Ammon's horn (tissue), 1 donor: ENCODE measurements at regions not wholly inside any gene's neighbourhood (a gene's known extent, or its start where the extent isn't known, plus 50 kb on each side); places are given as distances from the start of the nearest gene placed in this dataset.

Experiments used
- DNase-seq: peaks from one replicate; pipeline ENCODE4 v3.0.0-alpha.2; 2016; ENCODE audit warnings: low spot score

GRCh38 chr9:115209601-115210306 is 91.8 kb upstream of the TNC start:
- no peak for DNase-seq

DNA sequence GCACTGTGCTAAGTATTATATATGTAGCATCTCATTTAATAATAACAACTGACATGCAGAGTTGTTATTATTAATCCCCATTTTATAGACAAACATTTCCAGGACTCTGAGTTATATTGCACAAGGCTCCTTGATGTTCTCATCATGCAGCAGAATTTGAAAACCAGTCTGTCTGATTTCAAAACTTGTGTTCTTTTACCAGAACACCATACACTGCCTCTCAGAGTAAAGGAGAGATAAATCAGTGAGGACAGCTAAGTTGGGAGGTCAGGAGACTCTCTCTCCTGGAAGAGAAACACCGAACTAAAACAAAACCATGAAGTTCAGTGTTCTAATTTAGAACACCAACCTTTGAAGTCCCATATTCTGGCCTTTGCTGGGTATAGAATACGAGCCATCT is 92.7 kb upstream of the TNC start:
- no peak for DNase-seq

DNA sequence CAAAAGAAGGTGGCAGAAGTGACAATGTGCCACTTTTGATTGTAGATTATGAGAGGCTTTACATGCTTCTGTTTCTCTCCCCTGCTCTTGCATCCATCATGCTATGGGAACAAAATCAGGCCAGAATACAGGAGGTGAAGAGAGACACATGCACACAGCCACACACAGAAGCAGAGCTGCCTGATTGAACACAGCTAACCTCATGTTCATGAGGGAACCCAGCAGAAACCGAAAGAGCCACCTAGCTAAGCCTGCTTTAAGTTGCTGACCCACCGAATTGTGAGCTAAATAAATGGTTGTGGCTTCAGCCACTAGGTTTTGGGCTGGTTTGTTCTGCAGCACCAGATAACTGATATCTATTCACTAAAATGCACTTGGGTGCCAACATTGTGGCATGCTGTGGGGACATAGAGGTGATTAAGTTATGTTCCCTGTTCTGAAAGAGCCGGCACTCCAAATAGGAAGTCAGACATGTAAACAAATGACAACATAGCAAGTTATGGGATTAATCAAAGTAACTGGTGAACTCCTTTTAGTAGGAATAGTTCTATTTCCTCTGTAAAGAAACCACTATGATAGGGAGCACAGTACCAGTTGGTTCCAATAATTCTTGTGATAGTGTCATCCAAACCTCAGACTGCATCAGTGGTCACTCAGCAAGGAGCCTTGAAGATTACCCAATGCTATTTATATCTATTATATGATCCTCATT is 93.6 kb upstream of the TNC start:
- no peak for DNase-seq

DNA sequence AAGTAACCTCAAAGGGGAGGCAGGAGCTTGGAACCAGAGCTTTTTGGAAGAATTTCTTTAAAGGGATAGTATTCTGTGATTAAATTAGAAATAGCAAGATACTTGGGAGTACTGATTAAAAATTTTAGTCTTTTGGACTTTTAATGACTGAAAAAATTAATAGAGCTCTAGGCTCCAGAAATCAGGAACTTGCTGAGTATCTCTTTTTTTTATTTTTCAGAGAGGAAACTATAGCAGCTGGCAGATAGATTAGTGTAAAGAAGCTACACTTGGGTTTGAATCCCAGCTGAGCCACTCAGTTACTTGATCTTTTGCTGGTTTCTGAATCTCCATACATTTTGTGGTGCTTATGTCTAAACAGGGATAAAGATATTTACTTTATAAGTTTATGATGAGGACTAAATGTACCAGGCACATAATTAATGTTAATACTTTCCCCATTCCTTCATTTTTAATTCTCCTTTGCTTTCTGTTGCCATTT is 94.2 kb upstream of the TNC start:
- DNase-seq, result no peak

- no peak for DNase-seq
Measured at GRCh38 chr9:115212832-115213231, 94.9 kb upstream of the TNC start.

DNA sequence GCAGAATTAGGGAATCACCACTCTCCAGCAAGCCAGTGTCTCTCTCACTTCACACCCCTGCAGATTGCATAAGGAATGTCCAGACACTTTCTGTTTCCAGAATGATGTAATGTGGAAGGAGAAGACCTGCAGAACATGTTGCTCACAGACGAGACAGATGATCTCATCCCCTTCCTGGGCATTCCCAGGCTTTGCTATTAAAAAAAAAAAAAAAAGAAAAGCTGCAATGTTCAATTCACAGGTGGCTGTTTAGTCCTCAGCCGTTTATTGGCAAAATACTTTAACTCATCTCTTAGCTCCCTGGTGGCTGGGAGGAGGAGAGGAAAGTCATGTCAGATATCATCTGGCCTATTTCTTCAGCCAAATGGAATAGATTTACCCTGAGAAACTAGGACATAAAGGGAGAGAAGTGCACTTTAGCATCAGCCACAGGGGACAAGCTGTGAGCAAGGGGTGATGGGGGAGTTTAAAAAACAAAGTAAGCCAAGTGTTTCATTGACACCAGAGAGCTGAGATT is 95.9 kb upstream of the TNC start:
- no peak for DNase-seq

- DNase-seq, result no peak
Measured at GRCh38 chr9:115216873-115217272, 98.9 kb upstream of the TNC start.

DNA sequence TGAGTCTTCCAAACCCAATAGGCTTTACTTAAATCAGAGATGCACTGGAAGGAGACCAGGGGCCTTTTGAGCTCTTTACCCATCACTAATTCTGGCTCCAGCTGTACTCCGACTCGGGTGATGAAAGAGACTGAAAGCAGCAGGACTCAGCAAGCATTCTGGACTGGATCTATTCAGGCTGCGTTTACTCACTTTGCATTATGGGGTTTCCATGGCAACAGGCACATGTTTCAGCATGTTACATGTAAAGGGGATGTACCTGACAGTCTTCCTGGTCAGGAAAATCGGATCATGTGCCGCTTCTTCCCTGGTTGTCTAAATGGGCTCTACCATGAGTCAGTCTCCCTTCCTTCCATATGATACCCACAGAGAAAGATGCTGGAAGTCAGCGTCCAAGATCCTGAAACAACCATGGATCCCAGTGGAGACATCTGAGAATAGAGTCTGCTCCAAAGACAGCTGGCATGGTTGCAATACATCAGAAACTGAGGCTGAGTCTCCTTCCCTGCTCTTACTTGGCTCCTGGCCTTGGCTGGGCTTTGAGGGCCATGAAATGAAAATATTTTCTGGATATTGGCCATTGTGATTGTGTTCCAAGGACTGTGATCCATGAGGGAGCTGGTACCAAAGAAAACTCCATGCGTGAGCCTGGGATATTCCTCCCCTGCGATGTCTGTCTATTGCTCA is 102.5 kb upstream of the TNC start:
- peak; percentile 8 for DNase-seq

DNA sequence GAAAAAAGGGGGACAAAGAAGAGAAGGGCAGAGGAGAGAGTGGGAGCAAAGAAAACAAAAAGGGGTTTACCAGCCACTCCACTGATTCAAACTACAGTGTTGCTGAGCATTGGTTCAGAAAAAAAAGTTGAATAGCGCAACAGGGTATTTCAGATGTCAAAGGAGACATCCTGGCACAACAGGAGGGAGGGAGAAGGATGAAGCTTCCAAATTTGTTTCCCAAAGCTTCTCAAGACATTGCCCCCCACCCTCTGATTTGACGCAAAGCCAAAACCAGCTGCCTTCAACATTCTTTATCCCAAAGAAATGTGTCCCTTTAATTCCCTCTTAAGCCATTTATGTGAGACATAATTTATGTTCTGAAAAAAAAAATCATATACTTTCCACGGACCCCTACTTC is 105.5 kb upstream of the TNC start:
- DNase-seq, result no peak

GRCh38 chr9:115225459-115226116 is 107.6 kb upstream of the TNC start:
- DNase-seq, result peak; percentile 80

- DNase-seq, result no peak
Measured at GRCh38 chr9:115226152-115226551, 108.2 kb upstream of the TNC start.

GRCh38 chr9:115229496-115229895 is 111.5 kb upstream of the TNC start:
- no peak for DNase-seq

- no peak for DNase-seq
Measured at GRCh38 chr9:115230924-115231515, 113.1 kb upstream of the TNC start.

GRCh38 chr9:115232181-115232774 is 114.3 kb upstream of the TNC start:
- DNase-seq, result no peak

- DNase-seq, result no peak
Measured at GRCh38 chr9:115234094-115234493, 116.1 kb upstream of the TNC start.

GRCh38 chr9:115235221-115235620 is 117.3 kb upstream of the TNC start:
- DNase-seq, result no peak

- DNase-seq, result no peak
Measured at GRCh38 chr9:115237385-115237998, 119.5 kb upstream of the TNC start.

DNA sequence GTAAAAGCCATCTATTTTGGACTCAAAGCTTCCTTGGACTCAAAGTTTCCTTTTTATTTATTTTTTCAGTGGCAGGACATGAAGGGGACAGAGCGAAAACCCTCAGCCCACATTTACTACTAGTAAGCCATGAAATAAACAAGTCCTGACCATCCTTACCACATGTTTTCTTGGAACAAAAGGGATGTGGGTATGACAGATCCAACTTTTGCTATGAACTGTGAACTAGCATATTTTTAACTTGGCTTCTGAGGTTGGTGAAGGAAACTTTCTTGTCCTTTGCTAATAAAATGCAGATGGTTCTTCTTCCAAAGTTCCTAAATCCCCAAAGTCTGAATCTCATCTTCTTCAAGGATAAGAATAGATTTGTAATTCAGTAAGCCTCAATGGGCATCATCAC is 122.7 kb upstream of the TNC start:
- DNase-seq, result no peak

- DNase-seq, result no peak
Measured at GRCh38 chr9:115241641-115242040, 123.7 kb upstream of the TNC start.

DNA sequence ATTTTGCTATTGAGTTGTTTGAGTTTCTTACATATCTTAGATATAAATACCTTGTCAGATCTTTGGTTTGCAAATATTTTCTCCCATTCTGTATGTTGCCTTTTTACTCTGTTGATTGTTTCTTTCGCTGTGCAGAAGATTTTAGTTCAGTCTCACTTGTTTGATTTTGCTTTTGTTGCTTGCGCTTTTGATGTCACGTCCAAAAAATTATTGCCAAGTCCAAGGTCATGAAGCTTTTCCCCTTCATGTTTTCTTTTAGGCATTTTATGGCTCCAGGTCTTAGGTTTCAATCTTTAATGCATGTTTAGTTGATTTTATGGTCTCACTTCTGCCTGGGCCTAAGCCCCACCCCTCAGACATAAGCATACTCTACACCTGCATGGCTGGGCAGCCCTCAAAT is 131.5 kb upstream of the TNC start:
- no peak for DNase-seq

GRCh38 chr9:115250621-115251032 is 132.7 kb upstream of the TNC start:
- no peak for DNase-seq
